Stomach (tissue), 8 donors: ENCODE measurements at regions not wholly inside any gene's neighbourhood (a gene's known extent, or its start where the extent isn't known, plus 50 kb on each side); places are given as distances from the start of the nearest gene placed in this dataset.

Source experiments
- DNase-seq, 2 donors: peaks; one replicate each; pipeline versions ENCODE4 v3.0.0 to v3.0.0-alpha.2; 2013 to 2019
- H3K27ac ChIP-seq, 5 donors: fragments of 200-600 bp in 4 of 5; sonication (generic) in 4 of 5; one replicate each; pipeline ENCODE4 v1.5.1; 2013 to 2019; ENCODE audit warnings: mild to moderate bottlenecking in 1 of 5, moderate library complexity in 1 of 5
- H3K27me3 ChIP-seq, 3 donors: fragments of 200-600 bp; sonication (generic); one replicate each; pipeline ENCODE4 v1.5.1; 2017 to 2019; ENCODE audit warnings: mixed run types in 1 of 3
- H3K36me3 ChIP-seq, 4 donors: fragments of 200-600 bp; sonication (generic); 1 replicate in 3 of 4; 2 replicates in 1 of 4; pipeline ENCODE4 v1.5.1; 2016 to 2019
- H3K4me1 ChIP-seq, 4 donors: fragments of 200-600 bp; sonication (generic); one replicate each; pipeline ENCODE4 v1.5.1; 2016 to 2019
- H3K4me3 ChIP-seq, 4 donors: fragments of 200-600 bp; sonication (generic) in 3 of 4; one replicate each; pipeline ENCODE4 v1.5.1; 2016 to 2019; ENCODE audit warnings: mild to moderate bottlenecking in 1 of 4
- H3K9me3 ChIP-seq, 4 donors: fragments of 200-600 bp; sonication (generic); one replicate each; pipeline ENCODE4 v1.5.1; 2016 to 2019
- EP300 ChIP-seq: sonication (generic); formaldehyde crosslinking; IDR thresholded peaks from one replicate; pipeline ENCODE4 v1.6.1; 2017; ENCODE audit warnings: antibody characterized with exemption
- POLR2A ChIP-seq, 4 donors: fragments of 450-650 bp; IDR thresholded peaks; one replicate each; pipeline ENCODE4 v1.6.1; 2016; ENCODE audit warnings: antibody characterized with exemption in 4 of 4, control low read depth in 2 of 4, mild to moderate bottlenecking in 1 of 4, moderate library complexity in 1 of 4
- POLR2AphosphoS5 ChIP-seq, 3 donors: sonication (generic); formaldehyde crosslinking; IDR thresholded peaks; one replicate each; pipeline ENCODE4 v1.6.1; 2016; ENCODE audit warnings: antibody characterized with exemption in 3 of 3
- WGBS, 5 donors: extraction: QIAGEN DNeasy Blood & Tissue Kit in 3 of 5; methylation state at CpG; one replicate each; pipeline versions ENCODE4 v1.1.5 to v1.1.7; 2013 to 2018; 5-methylcytosine and 5-hydroxymethylcytosine counted together
- intact Hi-C: fragments of 100-400 bp; cut with DNase I; formaldehyde crosslinking; loops from one replicate; pipeline ENCODE4 v1.15.1; 2023; ENCODE audit warnings: low total_unique reads
- TF ChIP-seq, protein P1 (sequence below), 7 experiments: fragments of 450-650 bp in 4 of 7; fragments of 200-600 bp in 3 of 7; sonication (generic) in 3 of 7; IDR thresholded peaks; one replicate each; pipeline ENCODE4 v1.5.1; 2016 to 2019; ENCODE audit warnings: antibody characterized with exemption in 7 of 7, control low read depth in 2 of 7, mild to moderate bottlenecking in 1 of 7
- donor health status: healthy with polysubstance abuse.
- donor health status: Bipolar disorder and iron deficiency.
- donor health status: healthy.

DNA sequence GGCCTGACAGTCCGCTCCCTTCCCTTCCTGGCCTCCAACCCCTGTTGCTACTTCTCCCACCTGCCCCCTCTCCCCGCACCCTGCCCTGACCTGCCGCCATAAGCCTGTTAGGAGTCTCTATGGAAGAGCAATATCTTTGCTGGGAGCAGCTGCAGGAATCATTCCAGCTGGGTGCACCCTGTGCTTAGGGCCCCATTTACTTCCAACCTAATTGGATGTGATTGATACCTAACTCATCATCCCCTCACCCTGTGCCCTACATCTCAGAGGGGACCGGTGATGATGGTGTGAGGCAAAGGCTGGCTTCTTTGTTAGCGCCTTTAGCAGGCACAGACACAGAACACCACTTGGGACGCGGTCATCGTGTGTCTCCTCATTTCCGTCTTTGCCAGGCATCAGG, 80.0 kb upstream of the FAM180A start:
- WGBS, 5 donors, result 91 to 95% (median 92%) methylated on average over 9 of the region's 9 CpGs
- Histone ChIP-seq H3K9me3 (no peaks in the 10 kb centered on the region), H3K27ac (no peak overlapping the region), H3K27me3 (no peaks in the 10 kb centered on the region), H3K4me3 (no peak overlapping the region), H3K36me3 (no peaks in the 10 kb centered on the region), H3K4me1 (peaks cover 0 to 5% (median 0%) of the 10 kb centered on the region in 4 donors)
- no peak for TF ChIP-seq POLR2A (IDR thresholded peaks at IDR 0.05)
- no peak for TF ChIP-seq POLR2AphosphoS5 (IDR thresholded peaks at IDR 0.05)
- TF ChIP-seq EP300, result no peak
- TF ChIP-seq, protein P1, sequence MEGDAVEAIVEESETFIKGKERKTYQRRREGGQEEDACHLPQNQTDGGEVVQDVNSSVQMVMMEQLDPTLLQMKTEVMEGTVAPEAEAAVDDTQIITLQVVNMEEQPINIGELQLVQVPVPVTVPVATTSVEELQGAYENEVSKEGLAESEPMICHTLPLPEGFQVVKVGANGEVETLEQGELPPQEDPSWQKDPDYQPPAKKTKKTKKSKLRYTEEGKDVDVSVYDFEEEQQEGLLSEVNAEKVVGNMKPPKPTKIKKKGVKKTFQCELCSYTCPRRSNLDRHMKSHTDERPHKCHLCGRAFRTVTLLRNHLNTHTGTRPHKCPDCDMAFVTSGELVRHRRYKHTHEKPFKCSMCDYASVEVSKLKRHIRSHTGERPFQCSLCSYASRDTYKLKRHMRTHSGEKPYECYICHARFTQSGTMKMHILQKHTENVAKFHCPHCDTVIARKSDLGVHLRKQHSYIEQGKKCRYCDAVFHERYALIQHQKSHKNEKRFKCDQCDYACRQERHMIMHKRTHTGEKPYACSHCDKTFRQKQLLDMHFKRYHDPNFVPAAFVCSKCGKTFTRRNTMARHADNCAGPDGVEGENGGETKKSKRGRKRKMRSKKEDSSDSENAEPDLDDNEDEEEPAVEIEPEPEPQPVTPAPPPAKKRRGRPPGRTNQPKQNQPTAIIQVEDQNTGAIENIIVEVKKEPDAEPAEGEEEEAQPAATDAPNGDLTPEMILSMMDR (IDR thresholded peaks at IDR 0.05), result no peak
- no peak for DNase-seq
- intact Hi-C loops, result no loop called here

DNA sequence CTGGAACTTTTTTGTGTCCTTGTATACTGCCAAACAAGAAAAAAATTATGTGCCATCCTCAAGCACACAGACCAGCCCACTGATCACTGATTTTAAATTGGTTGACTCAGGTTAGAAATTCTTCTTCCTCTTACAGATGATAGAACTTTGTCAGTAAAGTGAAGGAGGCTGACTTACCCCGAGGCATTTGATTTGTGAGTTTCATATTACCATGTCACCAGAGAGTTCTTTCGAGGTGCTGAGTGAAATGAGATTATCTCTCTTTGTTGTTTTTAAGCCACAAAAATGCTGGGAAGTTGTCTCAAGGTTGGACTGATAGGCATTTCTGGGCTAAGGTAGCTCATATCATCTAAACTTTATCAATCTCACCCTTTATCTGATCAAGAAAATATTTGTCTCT, 78.8 kb upstream of the FAM180A start:
- TF ChIP-seq POLR2A (IDR thresholded peaks at IDR 0.05), result no peak
- TF ChIP-seq, protein P1 (IDR thresholded peaks at IDR 0.05), result no peak
- no peak for TF ChIP-seq EP300
- TF ChIP-seq POLR2AphosphoS5 (IDR thresholded peaks at IDR 0.05), result no peak
- H3K4me3 ChIP-seq, result no peak overlapping the region
- H3K9me3 ChIP-seq, result no peaks in the 10 kb centered on the region
- H3K27ac ChIP-seq, result no peak overlapping the region
- H3K4me1 ChIP-seq, result no peaks in the 10 kb centered on the region
- H3K36me3 ChIP-seq, result no peaks in the 10 kb centered on the region
- WGBS, 5 donors, result 31 to 62% (median 39%) methylated on average over 2 of the region's 2 CpGs
- no peaks in the 10 kb centered on the region for H3K27me3 ChIP-seq
- intact Hi-C loops, result no loop called here
- no peak for DNase-seq

DNA sequence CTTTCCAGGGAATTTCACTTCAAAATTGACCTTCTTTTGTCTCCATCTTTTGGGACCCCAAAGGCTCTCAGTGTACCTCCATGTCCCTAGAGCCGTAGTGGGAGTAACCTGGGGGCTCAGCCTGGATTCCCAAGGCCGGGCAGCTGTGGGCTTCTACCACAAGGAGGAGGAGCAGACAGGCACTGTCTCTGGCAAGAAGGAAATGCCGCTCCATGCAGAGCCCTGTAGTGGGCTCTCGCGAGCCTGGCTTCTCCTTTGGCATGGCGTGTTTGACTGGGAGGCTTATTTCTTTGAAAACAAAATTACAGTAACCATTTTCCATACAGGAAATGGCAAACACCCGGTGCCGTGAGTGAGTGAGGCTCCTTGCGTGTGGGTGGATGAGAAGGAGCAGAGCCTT, 76.8 kb upstream of the FAM180A start:
- DNase-seq, result no peak
- TF ChIP-seq POLR2AphosphoS5 (IDR thresholded peaks at IDR 0.05) (no peak), POLR2A (IDR thresholded peaks at IDR 0.05) (no peak)
- TF ChIP-seq, protein P1 (IDR thresholded peaks at IDR 0.05), result no peak
- 77 to 88% (median 84%) methylated on average over 9 of the region's 9 CpGs for WGBS, 5 donors
- intact Hi-C loops, result no loop called here
- H3K4me1 ChIP-seq, result no peaks in the 10 kb centered on the region
- no peaks in the 10 kb centered on the region for H3K27me3 ChIP-seq
- H3K4me3 ChIP-seq, result no peak overlapping the region
- H3K36me3 ChIP-seq, result no peaks in the 10 kb centered on the region
- H3K27ac ChIP-seq, result no peak overlapping the region
- H3K9me3 ChIP-seq, result no peaks in the 10 kb centered on the region

DNA sequence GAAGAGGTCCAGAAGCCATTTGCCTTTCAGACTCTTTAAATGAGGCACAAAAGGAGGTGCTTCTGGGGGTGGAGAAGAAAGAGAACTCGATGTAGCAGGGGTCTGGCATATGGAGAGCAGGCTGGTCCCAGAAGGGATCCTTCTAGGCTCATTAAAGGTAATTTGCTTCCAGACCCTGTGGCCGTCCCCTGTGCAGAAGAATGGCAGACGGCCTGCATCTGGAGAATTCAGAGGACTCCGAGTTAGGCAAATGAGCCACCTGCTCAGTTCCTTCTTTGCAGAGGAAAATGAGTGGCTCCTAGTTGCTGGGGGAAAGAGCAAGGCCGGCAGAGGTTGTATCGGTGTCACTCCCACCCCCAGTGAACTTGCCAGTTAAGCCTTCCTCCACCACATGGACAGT, 73.8 kb upstream of the FAM180A start:
- H3K9me3 ChIP-seq, result no peaks in the 10 kb centered on the region
- H3K4me1 ChIP-seq, result no peaks in the 10 kb centered on the region
- no peak overlapping the region for H3K4me3 ChIP-seq
- H3K27me3 ChIP-seq, result no peaks in the 10 kb centered on the region
- intact Hi-C loops, result no loop called here
- no peaks in the 10 kb centered on the region for H3K36me3 ChIP-seq
- no peak overlapping the region for H3K27ac ChIP-seq
- no peak for DNase-seq
- 80 to 87% (median 84%) methylated on average over 6 of the region's 6 CpGs for WGBS, 5 donors
- TF ChIP-seq POLR2A (IDR thresholded peaks at IDR 0.05) (no peak), POLR2AphosphoS5 (IDR thresholded peaks at IDR 0.05) (no peak), EP300 (no peak)
- TF ChIP-seq, protein P1 (IDR thresholded peaks at IDR 0.05), result no peak
